Osteoblast (primary cell): ENCODE measurements at regions not wholly inside any gene's neighbourhood (a gene's known extent, or its start where the extent isn't known, plus 50 kb on each side); places are given as distances from the start of the nearest gene placed in this dataset.

Experiments
- DNase-seq: peaks from one replicate; pipeline ENCODE4 v3.0.0; 2011; ENCODE audit warnings: low spot score, mixed read lengths; ENCODE audit not compliant: insufficient read length; ENCODE audit errors: missing footprints
- H2AFZ ChIP-seq: 2 replicates; pipeline ENCODE4 v1.6.0; 2011; ENCODE audit warnings: mild to moderate bottlenecking, low read length
- H3K27ac ChIP-seq: 2 replicates; pipeline ENCODE4 v1.5.1; 2011; ENCODE audit warnings: mild to moderate bottlenecking, low read depth, low read length, moderate library complexity
- H3K27me3 ChIP-seq: 2 replicates; pipeline ENCODE4 v1.6.0; 2012; ENCODE audit warnings: mild to moderate bottlenecking, control low read depth, inconsistent platforms, low read length, moderate library complexity; ENCODE audit not compliant: insufficient read depth
- H3K36me3 ChIP-seq: 2 replicates; pipeline ENCODE4 v1.5.1; 2011; ENCODE audit warnings: mild to moderate bottlenecking, low read length, control low read depth, moderate library complexity; ENCODE audit not compliant: insufficient read depth
- H3K4me1 ChIP-seq: 2 replicates; pipeline ENCODE4 v1.5.1; 2011; ENCODE audit warnings: mild to moderate bottlenecking, low read length, control low read depth, moderate library complexity; ENCODE audit not compliant: insufficient read depth
- H3K4me2 ChIP-seq: 2 replicates; pipeline ENCODE4 v1.6.0; 2011; ENCODE audit warnings: mild to moderate bottlenecking, low read length; ENCODE audit not compliant: insufficient read depth
- H3K4me3 ChIP-seq: fragments of 200-600 bp; sonication (generic); 3 replicates; pipeline ENCODE4 v1.5.1; 2012; ENCODE audit warnings: mild to moderate bottlenecking, low read length, inconsistent platforms; ENCODE audit not compliant: insufficient read depth
- H3K79me2 ChIP-seq: 2 replicates; pipeline ENCODE4 v1.6.0; 2012; ENCODE audit warnings: mild to moderate bottlenecking, low read length, control low read depth, inconsistent platforms; ENCODE audit not compliant: insufficient read depth
- H3K9me3 ChIP-seq: 2 replicates; pipeline ENCODE4 v1.5.1; 2011; ENCODE audit warnings: low read depth, low read length, control low read depth
- H4K20me1 ChIP-seq: 2 replicates; pipeline ENCODE4 v1.6.0; 2012; ENCODE audit warnings: mild to moderate bottlenecking, low read length, control low read depth; ENCODE audit not compliant: insufficient read depth
- CTCF ChIP-seq: IDR thresholded peaks from 2 replicates; pipeline ENCODE4 v1.5.1; 2011; ENCODE audit warnings: mild to moderate bottlenecking, low read depth, low read length, moderate library complexity; ENCODE audit errors: extremely low read depth

DNA sequence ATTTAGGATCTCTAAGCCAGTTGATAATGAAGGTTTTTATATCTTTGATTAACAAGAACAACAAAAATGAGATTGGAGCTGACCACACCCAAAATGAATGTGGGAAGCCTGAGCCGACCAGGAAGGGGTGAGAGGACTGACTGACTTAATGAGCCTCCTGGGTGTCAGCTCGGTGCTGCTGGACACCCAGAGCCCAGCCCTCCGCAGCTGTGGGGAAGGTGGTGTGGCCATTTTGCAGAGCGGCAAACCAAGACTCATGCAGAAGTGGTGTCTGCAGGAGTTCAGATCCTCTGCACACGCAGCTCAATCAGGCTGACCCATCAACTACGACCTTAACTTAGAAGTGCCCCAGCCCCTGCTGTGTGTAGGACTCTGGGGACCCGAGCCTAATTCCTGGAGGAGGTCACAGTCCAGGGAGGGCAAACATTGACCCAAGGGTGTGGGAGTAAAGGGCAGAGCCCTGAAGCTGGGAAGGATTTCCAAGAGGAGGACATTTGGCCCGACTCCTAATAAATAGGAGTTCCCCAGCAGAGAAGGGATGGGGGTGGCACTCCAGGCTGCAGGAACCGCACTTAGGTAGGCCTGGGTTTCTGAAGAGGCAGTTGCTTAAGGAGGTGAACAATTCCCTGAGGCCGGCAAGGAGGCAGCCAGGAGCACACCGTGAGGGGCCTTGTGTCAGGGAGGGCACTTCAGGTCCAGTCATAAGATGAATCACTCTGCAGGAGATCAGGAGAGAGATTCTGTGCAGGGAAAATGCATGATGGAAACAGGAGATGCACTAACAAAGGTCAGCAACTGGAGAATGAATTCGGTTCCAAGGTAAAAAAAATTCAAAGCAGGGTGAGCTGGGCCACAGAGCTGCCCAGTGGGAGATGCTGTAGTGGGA, 197.1 kb upstream of the TPM1 start:
- no peak overlapping the region for H2AFZ ChIP-seq
- H3K27ac ChIP-seq: no peak overlapping the region
- no peak for TF ChIP-seq CTCF
- H3K36me3 ChIP-seq: peaks cover 2% of the 10 kb centered on the region
- H3K27me3 ChIP-seq: no peaks in the 10 kb centered on the region
- peaks cover 41% of the 10 kb centered on the region for H3K4me1 ChIP-seq
- no peak overlapping the region for H3K4me3 ChIP-seq
- no peaks in the 10 kb centered on the region for H3K9me3 ChIP-seq
- H3K4me2 ChIP-seq: no peak overlapping the region
- no peaks in the 10 kb centered on the region for H4K20me1 ChIP-seq
- no peak for DNase-seq
- H3K79me2 ChIP-seq: no peaks in the 10 kb centered on the region

DNA sequence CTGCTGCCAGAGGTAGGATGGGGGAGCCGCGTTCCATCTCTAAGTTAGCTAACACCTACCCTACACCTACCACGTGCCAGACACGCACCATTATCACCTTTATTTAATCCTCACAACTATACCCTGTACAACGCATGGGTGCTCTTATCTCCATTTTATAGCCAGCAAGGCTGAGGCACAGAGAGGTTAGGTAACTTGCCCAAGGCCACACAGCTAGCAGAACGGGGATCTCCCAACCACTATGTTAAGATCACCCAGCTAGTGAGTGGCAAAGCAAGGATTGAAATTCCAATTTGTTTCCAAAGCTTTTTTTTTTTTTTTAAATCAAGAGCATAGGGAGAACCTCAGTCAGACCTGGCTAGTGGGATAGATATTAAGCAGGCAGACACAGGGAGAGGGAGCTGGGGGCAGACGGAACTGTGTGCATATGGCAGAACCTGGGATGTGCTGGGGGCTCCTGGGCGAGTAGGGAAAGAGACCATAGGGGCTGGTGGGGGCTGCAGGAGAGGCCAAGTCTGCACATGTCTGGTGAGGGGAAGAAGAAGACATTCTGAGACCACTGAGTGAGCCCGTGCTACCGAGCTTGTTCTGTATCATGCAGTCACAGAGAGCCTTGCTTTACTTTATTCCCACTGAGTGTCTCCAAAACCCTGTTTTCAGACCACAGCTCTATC, 196.3 kb upstream of the TPM1 start:
- H4K20me1 ChIP-seq: no peaks in the 10 kb centered on the region
- no peak overlapping the region for H3K4me2 ChIP-seq
- no peaks in the 10 kb centered on the region for H3K9me3 ChIP-seq
- H3K4me3 ChIP-seq: no peak overlapping the region
- no peaks in the 10 kb centered on the region for H3K79me2 ChIP-seq
- no peak for DNase-seq
- H3K36me3 ChIP-seq: no peaks in the 10 kb centered on the region
- no peak for TF ChIP-seq CTCF
- H3K27ac ChIP-seq: no peak overlapping the region
- no peak overlapping the region for H2AFZ ChIP-seq
- H3K27me3 ChIP-seq: no peaks in the 10 kb centered on the region
- peaks cover 43% of the 10 kb centered on the region for H3K4me1 ChIP-seq

GRCh38 chr15:62846805-62847495, 195.6 kb upstream of the TPM1 start:
- DNase-seq: no peak
- Histone ChIP-seq H3K27me3 (no peaks in the 10 kb centered on the region), H2AFZ (no peak overlapping the region), H3K9me3 (no peaks in the 10 kb centered on the region), H3K4me3 (no peak overlapping the region), H4K20me1 (no peaks in the 10 kb centered on the region), H3K27ac (no peak overlapping the region), H3K79me2 (no peaks in the 10 kb centered on the region), H3K4me1 (peaks cover 43% of the 10 kb centered on the region), H3K36me3 (no peaks in the 10 kb centered on the region), H3K4me2 (no peak overlapping the region)
- TF ChIP-seq CTCF: no peak
